CD14-positive monocyte (primary cell): ENCODE measurements at regions not wholly inside any gene's neighbourhood (a gene's known extent, or its start where the extent isn't known, plus 50 kb on each side); places are given as distances from the start of the nearest gene placed in this dataset.

ENCODE experiments used
- DNase-seq, 3 donors: peaks; one replicate each; pipeline ENCODE4 v3.0.0-alpha.2; 2011 to 2022
- H2AFZ ChIP-seq: 2 replicates; pipeline ENCODE4 v1.6.0; 2012; ENCODE audit warnings: mild to moderate bottlenecking, low read depth, low read length, inconsistent platforms; ENCODE audit not compliant: insufficient read depth, poor library complexity, severe bottlenecking
- H3K27ac ChIP-seq, 2 donors: 1 replicate in 1 of 2; 2 replicates in 1 of 2; pipeline ENCODE4 v1.5.1; 2012 to 2013; ENCODE audit warnings: low read length in 2 of 2, control low read depth in 1 of 2, inconsistent platforms in 1 of 2, low read depth in 1 of 2, mild to moderate bottlenecking in 1 of 2
- H3K27me3 ChIP-seq, 2 donors: one replicate each; pipeline versions ENCODE4 v1.6.0 to v1.6.1; 2011 to 2013; ENCODE audit warnings: low read length in 2 of 2; ENCODE audit not compliant: control insufficient read depth in 2 of 2, insufficient read depth in 2 of 2
- H3K36me3 ChIP-seq, 2 donors: replicated peaks in 1 of 2; 1 replicate in 1 of 2; 2 replicates in 1 of 2; pipeline versions ENCODE4 v1.5.1 to v1.6.1; 2012 to 2013; ENCODE audit warnings: low read length in 2 of 2, control low read depth in 1 of 2, inconsistent platforms in 1 of 2, mild to moderate bottlenecking in 1 of 2; ENCODE audit not compliant: insufficient read depth in 2 of 2, control insufficient read depth in 1 of 2
- H3K4me1 ChIP-seq, 2 donors: 1 replicate in 1 of 2; 2 replicates in 1 of 2; pipeline versions ENCODE4 v1.5.1 to v1.6.1; 2012 to 2013; ENCODE audit warnings: low read length in 2 of 2, control low read depth in 1 of 2, inconsistent platforms in 1 of 2, mild to moderate bottlenecking in 1 of 2, moderate library complexity in 1 of 2; ENCODE audit not compliant: insufficient read depth in 2 of 2, control insufficient read depth in 1 of 2
- H3K4me2 ChIP-seq: replicated peaks from 2 replicates; pipeline ENCODE3; 2012; ENCODE audit warnings: low read length, moderate library complexity, mild to moderate bottlenecking; ENCODE audit not compliant: poor library complexity, severe bottlenecking; ENCODE audit errors: extremely low read depth
- H3K4me3 ChIP-seq, 3 experiments: fragments of 200-600 bp in 1 of 3; sonication (generic) in 1 of 3; replicated peaks in 1 of 3; 1 replicate in 2 of 3; 2 replicates in 1 of 3; pipeline ENCODE4 v1.5.1; 2011 to 2013; ENCODE audit warnings: low read length in 3 of 3, mild to moderate bottlenecking in 3 of 3, control low read depth in 2 of 3, low read depth in 2 of 3, inconsistent platforms in 1 of 3, moderate library complexity in 1 of 3
- H3K79me2 ChIP-seq: 2 replicates; pipeline ENCODE4 v1.6.0; 2012; ENCODE audit warnings: mild to moderate bottlenecking, control low read depth, inconsistent platforms, low read length, moderate library complexity; ENCODE audit not compliant: insufficient read depth
- H3K9ac ChIP-seq: 2 replicates; pipeline ENCODE4 v1.6.0; 2017; ENCODE audit warnings: low read length, mild to moderate bottlenecking; ENCODE audit not compliant: insufficient read depth, poor library complexity, severe bottlenecking
- H3K9me3 ChIP-seq, 2 donors: replicated peaks in 1 of 2; 1 replicate in 1 of 2; 2 replicates in 1 of 2; pipeline versions ENCODE4 v1.5.1 to v1.6.1; 2012 to 2013; ENCODE audit warnings: low read length in 2 of 2, control low read depth in 1 of 2; ENCODE audit not compliant: control insufficient read depth in 1 of 2, insufficient read depth in 1 of 2
- H4K20me1 ChIP-seq: 2 replicates; pipeline ENCODE4 v1.6.0; 2012; ENCODE audit warnings: mild to moderate bottlenecking, low read length, control low read depth, moderate library complexity; ENCODE audit not compliant: insufficient read depth
- H3K27ac Mint-ChIP-seq, 7 donors: one replicate each; pipeline ENCODE4 v1.8.0; 2020; ENCODE audit warnings: mild to moderate bottlenecking in 7 of 7, mixed read lengths in 7 of 7, moderate library complexity in 6 of 7, inconsistent platforms in 2 of 7
- H3K27me3 Mint-ChIP-seq, 3 donors: one replicate each; pipeline ENCODE4 v1.8.0; 2021 to 2022; ENCODE audit warnings: low read depth in 3 of 3, mild to moderate bottlenecking in 3 of 3, mixed read lengths in 3 of 3, moderate library complexity in 3 of 3, inconsistent platforms in 1 of 3
- H3K36me3 Mint-ChIP-seq, 2 donors: one replicate each; pipeline ENCODE4 v1.8.0; 2020; ENCODE audit warnings: mixed read lengths in 2 of 2, inconsistent platforms in 1 of 2, mild to moderate bottlenecking in 1 of 2
- H3K4me1 Mint-ChIP-seq: one replicate; pipeline ENCODE4 v1.8.0; 2020; ENCODE audit warnings: mild to moderate bottlenecking, mixed read lengths
- H3K4me3 Mint-ChIP-seq, 2 donors: one replicate each; pipeline ENCODE4 v1.8.0; 2020; ENCODE audit warnings: mild to moderate bottlenecking in 2 of 2, mixed read lengths in 2 of 2, moderate library complexity in 1 of 2
- H3K9me3 Mint-ChIP-seq, 7 donors: one replicate each; pipeline ENCODE4 v1.8.0; 2020 to 2022; ENCODE audit warnings: mixed read lengths in 7 of 7, mild to moderate bottlenecking in 6 of 7, moderate library complexity in 6 of 7, inconsistent platforms in 2 of 7
- CTCF ChIP-seq: fragments of 200-600 bp; IDR thresholded peaks from one replicate; pipeline ENCODE4 v1.8.0; 2022; ENCODE audit warnings: antibody characterized with exemption, mild to moderate bottlenecking
- WGBS: methylation state at CpG from one replicate; pipeline ENCODE4 v1.1.5; 2013; ENCODE audit warnings: missing lambda C conversion rate; ENCODE audit not compliant: insufficient coverage; 5-methylcytosine and 5-hydroxymethylcytosine counted together
- intact Hi-C, 2 donors: fragments of 100-400 bp; cut with micrococcal nuclease; formaldehyde crosslinking; loops; one replicate each; pipeline versions ENCODE4 v1.15.0 to v1.15.1; 2023

- intact Hi-C loops = no loop called here
- H3K36me3 Mint-ChIP-seq = no peaks in the 10 kb centered on the region
- Histone ChIP-seq H3K36me3 (no peaks in the 10 kb centered on the region), H3K9ac (no peak overlapping the region), H3K4me3 (no peak overlapping the region), H3K27ac (no peak overlapping the region), H3K4me1 (no peaks in the 10 kb centered on the region), H3K27me3 (no peaks in the 10 kb centered on the region), H4K20me1 (no peaks in the 10 kb centered on the region), H2AFZ (no peak overlapping the region), H3K4me2 (no peak overlapping the region), H3K9me3 (no peaks in the 10 kb centered on the region), H3K79me2 (no peaks in the 10 kb centered on the region)
- WGBS = 86% methylated on average over 1 of the region's 7 CpGs
- no peak for TF ChIP-seq CTCF
- H3K4me1 Mint-ChIP-seq = no peaks in the 10 kb centered on the region
- H3K9me3 Mint-ChIP-seq = peaks cover 0 to 8% (median under 1%) of the 10 kb centered on the region in 7 donors
- no peak overlapping the region for H3K4me3 Mint-ChIP-seq
- peaks cover 0 to 1% (median 0%) of the 10 kb centered on the region in 3 donors for H3K27me3 Mint-ChIP-seq
- no peak overlapping the region for H3K27ac Mint-ChIP-seq
- DNase-seq = no peak
Observed at GRCh38 chr16:63690961-63691360, 1430.9 kb downstream of the CDH11 start.

GRCh38 chr16:63690267-63690666 lies 1431.6 kb downstream of the CDH11 start:
- Histone ChIP-seq H3K9ac (no peak overlapping the region), H2AFZ (no peak overlapping the region), H3K4me1 (no peaks in the 10 kb centered on the region), H3K4me2 (no peak overlapping the region), H3K27ac (no peak overlapping the region), H4K20me1 (no peaks in the 10 kb centered on the region), H3K27me3 (no peaks in the 10 kb centered on the region), H3K79me2 (no peaks in the 10 kb centered on the region), H3K9me3 (no peaks in the 10 kb centered on the region), H3K36me3 (no peaks in the 10 kb centered on the region), H3K4me3 (no peak overlapping the region)
- Mint-ChIP-seq H3K36me3 (no peaks in the 10 kb centered on the region), H3K9me3 (peaks cover 0 to 8% (median 2%) of the 10 kb centered on the region in 7 donors), H3K27ac (no peak overlapping the region), H3K4me1 (no peaks in the 10 kb centered on the region), H3K4me3 (no peak overlapping the region), H3K27me3 (peaks cover 0 to 1% (median 0%) of the 10 kb centered on the region in 3 donors)
- TF ChIP-seq CTCF = no peak
- no peak for DNase-seq
- intact Hi-C loops = no loop called here
- WGBS = 78% methylated on average over 3 of the region's 7 CpGs
